Mucosa of descending colon (tissue), 3 donors: ENCODE measurements at regions not wholly inside any gene's neighbourhood (a gene's known extent, or its start where the extent isn't known, plus 50 kb on each side); places are given as distances from the start of the nearest gene placed in this dataset.
A peak's percentile ranks its signal among the peaks of the same experiment; 100 is the strongest.

Experiments used
- ATAC-seq: fragments of 200-7000 bp; cut with Tn5 transposase; one replicate; pipeline ENCODE4 v1.9.1; 2020; ENCODE audit warnings: mild to moderate bottlenecking, moderate library complexity
- DNase-seq, 3 donors: peaks; one replicate each; pipeline ENCODE4 v3.0.0-alpha.2; 2020
- H3K36me3 ChIP-seq: fragments of 200-600 bp; one replicate; pipeline ENCODE4 v1.8.0; 2021; ENCODE audit warnings: low read depth, mild to moderate bottlenecking
- H3K4me1 ChIP-seq: fragments of 200-600 bp; one replicate; pipeline ENCODE4 v1.8.0; 2021; ENCODE audit warnings: low read depth, mild to moderate bottlenecking
- H3K4me3 ChIP-seq: fragments of 200-600 bp; one replicate; pipeline ENCODE4 v1.8.0; 2021; ENCODE audit warnings: mild to moderate bottlenecking
- H3K9me3 ChIP-seq: fragments of 200-600 bp; one replicate; pipeline ENCODE4 v1.8.0; 2021; ENCODE audit warnings: mild to moderate bottlenecking
- intact Hi-C, 2 donors: fragments of 100-400 bp; cut with DNase I in 1 of 2; cut with micrococcal nuclease in 1 of 2; formaldehyde crosslinking; loops; one replicate each; pipeline versions ENCODE4 v1.11.0 to v1.11.1; 2022; cut with DNase I, micrococcal nuclease
- TF ChIP-seq, protein P1 (sequence below): fragments of 200-600 bp; IDR thresholded peaks from one replicate; pipeline ENCODE4 v1.8.0; 2022; ENCODE audit warnings: antibody characterized with exemption, mild to moderate bottlenecking
- donor health status: DM: no; HTN: no; CAD: no; lungs with moderate emphysema.
- donor health status: DM: no; HTN: no; CAD: no.
- donor health status: DM: no; HTN: yes; CAD: no.

DNA sequence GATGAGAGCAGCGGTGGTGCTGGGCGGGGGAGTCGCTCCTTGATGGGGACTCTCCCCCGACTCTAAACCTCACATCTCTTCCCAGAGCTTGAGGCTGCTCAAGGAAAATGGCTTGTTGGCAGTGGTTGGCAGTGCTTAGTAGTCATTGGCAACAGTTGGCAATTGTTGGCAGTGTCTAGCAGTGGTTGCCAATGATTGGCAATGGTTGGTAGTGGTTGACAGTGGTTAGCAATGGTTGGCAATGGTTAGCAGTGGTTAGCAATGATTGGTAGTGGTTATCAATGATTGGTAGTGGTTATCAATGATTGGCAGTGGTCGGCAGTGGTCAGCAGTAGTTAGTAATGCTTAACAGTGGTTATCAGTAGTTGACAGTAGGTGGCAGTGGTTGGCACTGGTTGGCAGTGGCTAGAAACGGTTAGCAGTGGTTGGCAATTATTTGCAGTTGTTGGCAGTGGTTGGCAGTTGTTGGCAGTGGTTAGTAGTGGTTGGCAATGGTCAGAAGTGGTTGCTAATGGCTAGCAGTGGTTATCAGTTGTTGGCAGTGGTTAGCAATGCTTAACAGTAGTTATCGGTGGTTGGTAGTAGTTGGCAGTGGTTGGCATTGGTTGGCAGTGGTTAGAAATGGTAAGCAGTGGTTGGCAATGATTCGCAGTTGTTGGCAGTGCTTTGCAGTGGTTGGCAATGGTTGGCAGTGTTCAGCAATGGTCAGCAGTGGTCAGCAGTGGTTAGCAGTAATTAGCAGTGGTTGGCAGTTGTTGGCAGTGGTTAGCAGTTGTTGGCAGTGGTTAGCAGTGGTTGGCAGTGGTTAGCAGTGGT, 85.4 kb upstream of the OTOS start:
- no peak overlapping the region for H3K4me3 ChIP-seq
- H3K9me3 ChIP-seq = peaks cover 5% of the 10 kb centered on the region
- H3K4me1 ChIP-seq = no peaks in the 10 kb centered on the region
- no peak for DNase-seq
- TF ChIP-seq, protein P1, sequence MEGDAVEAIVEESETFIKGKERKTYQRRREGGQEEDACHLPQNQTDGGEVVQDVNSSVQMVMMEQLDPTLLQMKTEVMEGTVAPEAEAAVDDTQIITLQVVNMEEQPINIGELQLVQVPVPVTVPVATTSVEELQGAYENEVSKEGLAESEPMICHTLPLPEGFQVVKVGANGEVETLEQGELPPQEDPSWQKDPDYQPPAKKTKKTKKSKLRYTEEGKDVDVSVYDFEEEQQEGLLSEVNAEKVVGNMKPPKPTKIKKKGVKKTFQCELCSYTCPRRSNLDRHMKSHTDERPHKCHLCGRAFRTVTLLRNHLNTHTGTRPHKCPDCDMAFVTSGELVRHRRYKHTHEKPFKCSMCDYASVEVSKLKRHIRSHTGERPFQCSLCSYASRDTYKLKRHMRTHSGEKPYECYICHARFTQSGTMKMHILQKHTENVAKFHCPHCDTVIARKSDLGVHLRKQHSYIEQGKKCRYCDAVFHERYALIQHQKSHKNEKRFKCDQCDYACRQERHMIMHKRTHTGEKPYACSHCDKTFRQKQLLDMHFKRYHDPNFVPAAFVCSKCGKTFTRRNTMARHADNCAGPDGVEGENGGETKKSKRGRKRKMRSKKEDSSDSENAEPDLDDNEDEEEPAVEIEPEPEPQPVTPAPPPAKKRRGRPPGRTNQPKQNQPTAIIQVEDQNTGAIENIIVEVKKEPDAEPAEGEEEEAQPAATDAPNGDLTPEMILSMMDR = no peak
- H3K36me3 ChIP-seq = no peaks in the 10 kb centered on the region
- ATAC-seq = no peak
- intact Hi-C loops = no loop called here

- intact Hi-C loops = no loop called here
- ATAC-seq (no peak), DNase-seq (peak in 1 of 3 donors; percentile 19)
- Histone ChIP-seq H3K4me3 (no peak overlapping the region), H3K36me3 (no peaks in the 10 kb centered on the region), H3K9me3 (peaks cover 5% of the 10 kb centered on the region), H3K4me1 (no peaks in the 10 kb centered on the region)
- TF ChIP-seq, protein P1 = no peak
These were observed 86.4 kb upstream of the OTOS start for GRCh38 chr2:240226672-240227537.

DNA sequence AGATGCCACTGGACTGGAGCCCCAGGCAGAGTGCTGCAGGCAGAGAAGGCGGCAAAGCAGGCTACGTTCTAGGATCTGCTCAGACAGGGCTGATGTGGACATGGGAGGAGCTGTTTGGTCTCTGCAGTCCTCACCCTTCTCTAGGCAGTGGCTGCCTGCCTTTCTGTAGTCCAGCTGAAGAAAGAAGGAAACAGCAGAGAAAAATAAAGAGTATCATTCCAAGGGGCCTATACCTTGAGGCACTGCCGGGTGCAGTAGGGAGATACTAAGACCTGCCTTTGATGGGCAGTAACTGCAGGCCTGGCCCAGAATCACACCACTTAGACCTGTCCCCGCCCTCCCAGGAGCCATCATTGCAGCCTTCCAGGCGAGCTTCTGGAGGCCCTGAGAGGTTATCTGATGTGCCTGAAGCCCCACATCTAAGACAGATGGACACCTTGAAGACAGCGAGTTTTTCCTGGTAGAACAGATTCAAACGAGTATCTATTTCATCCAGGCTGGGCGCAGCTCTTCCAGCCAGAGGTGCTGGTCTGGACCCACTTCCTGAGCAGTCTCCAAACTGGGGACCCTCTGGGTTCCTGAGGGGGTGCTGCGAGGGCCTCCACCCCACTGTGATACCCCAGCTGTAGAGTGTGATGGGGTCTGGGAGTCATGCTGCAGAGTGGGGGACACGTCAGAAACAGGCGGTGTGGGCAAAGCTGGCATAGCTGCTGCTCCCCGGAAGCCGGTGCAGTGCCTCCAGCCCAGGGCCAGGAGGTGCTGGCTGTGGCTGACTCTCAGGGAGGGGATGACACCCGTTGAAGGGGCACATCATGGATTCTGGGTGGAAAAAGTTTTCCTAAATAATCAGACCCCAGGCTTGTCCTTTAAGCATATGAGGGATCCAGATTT, 87.3 kb upstream of the OTOS start:
- no peak for ATAC-seq
- H3K4me3 ChIP-seq = no peak overlapping the region
- peak in 1 of 3 donors; percentile 12 for DNase-seq
- H3K36me3 ChIP-seq = no peaks in the 10 kb centered on the region
- H3K4me1 ChIP-seq = peaks cover 2% of the 10 kb centered on the region
- TF ChIP-seq, protein P1 = no peak
- intact Hi-C loops = no loop called here
- H3K9me3 ChIP-seq = peaks cover 5% of the 10 kb centered on the region

GRCh38 chr2:240229005-240229404, 88.5 kb upstream of the OTOS start:
- TF ChIP-seq, protein P1 = no peak
- ATAC-seq (no peak), DNase-seq (no peak)
- Histone ChIP-seq H3K9me3 (peaks cover 5% of the 10 kb centered on the region), H3K4me1 (peaks cover 8% of the 10 kb centered on the region), H3K4me3 (no peak overlapping the region), H3K36me3 (no peaks in the 10 kb centered on the region)
- intact Hi-C loops = no loop called here

DNA sequence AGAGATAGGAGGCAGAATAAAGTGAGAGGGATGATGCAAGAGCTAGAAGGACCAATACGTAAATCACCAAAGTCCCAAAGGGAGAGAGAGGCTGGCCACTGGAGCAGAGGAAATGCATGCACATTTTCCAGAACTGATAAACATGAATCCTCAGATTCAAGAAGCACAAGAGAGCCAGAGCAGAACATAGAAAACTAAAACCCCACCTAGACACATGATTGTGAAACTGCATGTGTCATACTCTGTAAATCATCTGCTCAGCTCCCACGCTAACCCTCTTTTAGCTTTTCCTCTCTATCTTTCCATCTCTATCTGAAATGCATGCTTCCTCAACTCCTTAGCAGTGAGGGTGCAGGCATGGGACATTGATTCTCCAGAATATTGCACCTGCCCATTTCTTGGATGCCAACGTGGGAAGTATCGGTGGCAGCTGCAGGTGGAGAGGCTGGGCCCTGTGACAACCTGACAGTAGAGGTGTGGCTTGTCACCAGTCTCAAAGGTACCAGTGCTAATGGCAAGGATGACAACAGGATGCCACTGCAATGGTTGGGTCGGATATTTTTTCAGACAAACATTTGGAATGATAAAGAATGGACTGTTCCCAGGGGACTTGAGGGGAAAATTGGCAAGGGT, 89.3 kb upstream of the OTOS start:
- TF ChIP-seq, protein P1 = no peak
- peaks cover 5% of the 10 kb centered on the region for H3K9me3 ChIP-seq
- intact Hi-C loops = loop anchor here in 1 of 2 donors (2.0 kb wide), 1 partner anchor 209 kb away; no protein-coding TSS in a partner anchor
- no peaks in the 10 kb centered on the region for H3K36me3 ChIP-seq
- H3K4me1 ChIP-seq = peaks cover 10% of the 10 kb centered on the region
- H3K4me3 ChIP-seq = no peak overlapping the region
- DNase-seq (no peak), ATAC-seq (no peak)
